NCI-H146 (cell line): ENCODE measurements at regions not wholly inside any gene's neighbourhood (a gene's known extent, or its start where the extent isn't known, plus 50 kb on each side); places are given as distances from the start of the nearest gene placed in this dataset.
"Not testable (repeated sequence)": the region's sequence is repeated elsewhere in the genome, so short reads cannot be mapped to it uniquely, and the experiment has no call there.

ENCODE experiments used
- DNase-seq: peaks from one replicate; lab custom pipeline; 2025; lab: John Stamatoyannopoulos, UW

DNA sequence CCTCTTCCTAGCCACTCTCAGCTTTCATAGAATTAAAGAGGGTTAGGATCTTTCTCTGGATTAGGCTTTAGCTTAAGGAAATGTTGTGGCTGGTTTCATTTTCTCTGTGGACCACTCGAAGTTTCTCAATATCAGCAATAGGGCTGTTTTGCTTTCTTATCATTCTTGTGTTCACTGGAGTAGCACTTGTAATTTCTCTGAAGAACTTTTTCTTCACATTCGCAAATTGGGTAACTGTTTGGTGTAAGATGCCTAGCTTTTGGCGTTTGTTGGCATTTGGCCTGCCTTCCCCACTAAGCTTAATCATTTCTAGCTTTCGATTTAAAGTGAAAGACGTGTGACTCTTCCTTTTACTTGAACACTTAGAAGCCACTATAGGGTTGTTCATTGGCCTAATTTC, 210.8 kb upstream of the PROX1 start:
- no peak for DNase-seq

- no peak for DNase-seq
These were observed 208.5 kb upstream of the PROX1 start for GRCh38 chr1:213779228-213779627.

DNA sequence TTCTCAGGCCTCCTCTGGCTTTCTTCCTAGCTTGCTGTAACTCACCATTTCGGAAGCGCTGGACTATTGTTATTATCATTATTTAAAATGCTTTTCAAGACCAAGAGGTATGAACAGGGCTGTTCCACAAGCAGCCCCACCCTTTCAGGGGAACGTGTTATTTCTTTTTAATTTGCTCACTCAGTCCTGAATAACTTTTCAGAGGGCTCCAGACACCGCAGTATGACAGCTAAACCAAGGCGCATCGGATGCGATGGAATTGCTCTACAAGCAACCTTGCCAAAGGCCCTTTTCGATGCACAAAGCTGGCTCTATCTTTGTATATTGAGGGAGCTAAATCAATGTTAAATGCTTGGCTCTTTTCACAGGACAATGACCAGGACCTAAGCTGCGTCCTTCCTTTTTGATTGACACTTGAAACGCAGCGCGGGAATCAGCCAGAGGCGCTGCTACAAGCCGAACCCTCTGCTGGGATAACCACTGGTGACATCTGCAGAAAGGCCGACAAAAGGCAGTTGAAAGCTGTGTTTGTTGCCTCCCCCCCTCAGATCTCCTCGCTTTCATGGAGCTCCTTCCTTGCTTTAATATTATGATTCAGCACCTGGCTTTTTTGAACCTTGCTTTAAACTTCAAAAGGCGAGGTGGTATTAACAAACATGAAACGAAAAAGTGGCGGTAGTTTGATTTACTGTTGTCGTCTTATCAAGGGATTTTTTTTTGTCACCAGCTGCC, 204.7 kb upstream of the PROX1 start:
- DNase-seq = no peak

- no peak for DNase-seq
These were observed 203.9 kb upstream of the PROX1 start for GRCh38 chr1:213783893-213784292.

DNA sequence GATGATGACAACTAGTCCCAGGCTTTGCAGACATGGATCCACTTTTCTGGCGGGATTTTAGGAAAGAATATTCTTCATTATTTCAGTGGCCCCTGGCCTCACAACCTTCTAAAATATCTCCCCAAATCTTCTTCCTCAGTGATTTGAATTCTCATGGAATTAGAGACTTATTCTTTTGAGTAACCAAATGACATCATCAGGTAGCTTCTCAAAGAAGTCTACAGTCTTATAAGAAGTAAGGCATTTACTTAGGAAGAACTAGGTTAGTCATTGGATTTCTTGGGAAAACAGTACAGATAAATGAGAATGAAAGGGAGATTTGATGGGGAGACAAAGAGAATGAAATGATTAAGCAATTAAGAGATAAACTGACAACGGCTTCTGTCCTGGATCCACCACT, 201.1 kb upstream of the PROX1 start:
- DNase-seq = no peak

- DNase-seq = no peak
These were observed 197.2 kb upstream of the PROX1 start for GRCh38 chr1:213790565-213790964.

DNA sequence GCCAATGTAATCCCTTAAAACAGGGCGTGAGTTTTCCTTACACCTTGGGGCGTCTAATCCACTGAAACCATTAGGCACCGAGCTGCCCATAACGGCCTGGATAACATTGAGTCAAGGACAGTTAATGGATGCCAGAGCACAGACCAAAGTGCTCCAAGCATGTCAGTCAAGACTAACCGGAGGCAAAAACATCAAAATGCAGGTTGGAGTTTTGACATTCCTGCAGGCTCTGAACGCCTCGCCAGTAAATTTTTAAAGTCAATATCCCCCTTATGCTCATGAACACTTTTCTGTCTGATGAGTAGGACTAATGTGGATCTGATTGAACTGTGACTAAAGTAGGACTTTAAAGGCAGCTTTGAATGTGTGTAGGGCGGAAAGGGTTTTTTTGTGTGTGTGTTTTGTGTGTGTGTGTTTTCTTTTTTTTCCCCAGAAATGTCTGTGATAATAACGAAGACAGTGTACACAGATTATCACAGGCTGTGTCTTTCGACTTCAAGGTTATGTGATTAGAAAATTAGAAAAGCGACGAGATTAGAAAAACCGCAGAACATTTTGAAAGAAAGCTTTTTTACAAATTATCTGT, 194.2 kb upstream of the PROX1 start:
- DNase-seq = no peak

GRCh38 chr1:213796525-213796924, 191.2 kb upstream of the PROX1 start:
- DNase-seq = no peak

DNA sequence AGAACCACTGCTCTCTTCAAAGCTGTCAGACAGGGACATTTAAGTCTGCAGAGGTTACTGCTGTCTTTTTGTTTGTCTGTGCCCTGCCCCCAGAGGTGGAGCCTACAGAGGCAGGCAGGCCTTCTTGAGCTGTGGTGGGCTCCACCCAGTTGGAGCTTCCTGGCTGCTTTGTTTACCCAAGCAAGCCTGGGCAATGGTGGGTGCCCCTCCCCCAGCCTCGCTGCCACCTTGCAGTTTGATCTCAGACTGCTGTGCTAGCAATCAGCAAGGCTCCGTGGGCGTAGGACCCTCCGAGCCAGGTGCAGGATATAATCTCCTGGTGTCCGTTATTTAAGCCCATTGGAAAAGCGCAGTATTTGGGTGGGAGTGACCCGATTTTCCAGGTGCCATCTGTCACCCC, 179.5 kb upstream of the PROX1 start:
- not testable (repeated sequence) for DNase-seq

GRCh38 chr1:213817156-213817555, 170.6 kb upstream of the PROX1 start:
- DNase-seq = no peak

GRCh38 chr1:213820362-213821149, 167.2 kb upstream of the PROX1 start:
- no peak for DNase-seq

GRCh38 chr1:213821175-213821942, 166.4 kb upstream of the PROX1 start:
- DNase-seq = no peak

- DNase-seq = no peak
These were observed 165.8 kb upstream of the PROX1 start for GRCh38 chr1:213821943-213822334.

GRCh38 chr1:213826891-213827290, 160.9 kb upstream of the PROX1 start:
- no peak for DNase-seq

DNA sequence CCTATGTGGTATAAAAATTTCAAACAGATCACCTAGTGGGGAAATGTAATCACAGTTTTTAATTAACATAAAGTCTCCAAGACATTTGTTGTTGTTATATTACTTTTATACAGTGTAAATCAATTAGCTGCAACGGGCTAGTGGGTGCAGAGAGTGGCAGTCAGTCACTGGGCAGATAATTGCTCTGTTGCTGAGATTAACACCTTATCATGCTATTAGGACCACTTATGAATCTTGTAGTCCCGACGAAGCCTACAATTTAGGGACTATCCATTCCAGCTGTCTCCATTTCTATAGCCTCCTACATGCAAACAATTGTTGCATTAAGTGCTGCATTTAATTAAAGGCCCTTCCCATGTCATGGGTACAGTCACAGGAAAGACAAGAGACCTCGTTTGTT, 158.9 kb upstream of the PROX1 start:
- peak; percentile 71 for DNase-seq

GRCh38 chr1:213829780-213830179, 158.0 kb upstream of the PROX1 start:
- DNase-seq = peak; percentile 1

- no peak for DNase-seq
These were observed 157.4 kb upstream of the PROX1 start for GRCh38 chr1:213830371-213830770.

DNA sequence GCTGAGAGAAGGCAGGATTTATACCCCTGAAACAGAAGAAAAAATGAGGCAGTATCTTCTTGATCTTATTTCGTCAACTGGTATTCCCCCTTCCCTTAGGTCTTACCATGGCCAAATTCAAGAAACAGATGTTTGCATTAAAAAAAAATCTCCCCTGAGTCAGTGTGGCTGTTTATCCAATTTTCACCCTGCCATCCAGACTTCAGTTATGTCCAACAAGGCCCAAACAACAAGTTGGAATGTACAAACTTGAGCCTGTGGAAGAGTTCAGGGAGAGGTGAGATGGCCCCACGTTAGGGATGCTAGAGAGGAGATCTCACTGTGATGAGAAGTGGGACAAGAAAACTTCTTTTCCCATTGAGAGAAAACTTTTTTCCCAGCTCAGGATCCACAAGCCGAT, 147.2 kb upstream of the PROX1 start:
- DNase-seq = no peak

GRCh38 chr1:213844632-213845031, 143.1 kb upstream of the PROX1 start:
- no peak for DNase-seq

DNA sequence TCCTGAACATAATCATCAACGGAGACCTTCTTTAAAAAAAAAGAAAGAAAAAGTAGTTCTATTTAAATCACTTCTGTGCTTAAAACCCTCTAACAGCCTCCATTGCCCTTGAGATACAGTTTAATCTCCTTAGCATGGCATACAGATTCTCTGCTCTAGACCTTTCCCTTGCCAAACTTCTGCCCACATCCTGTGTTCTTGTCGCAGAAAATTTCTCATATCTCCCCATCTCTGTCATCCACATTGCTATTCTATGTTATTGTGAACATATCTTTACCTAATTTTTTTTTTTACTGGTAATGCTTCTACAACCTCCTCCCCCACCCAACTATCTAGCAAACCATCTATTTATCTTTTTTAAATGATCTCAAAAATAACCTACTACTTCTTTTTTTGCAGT, 135.7 kb upstream of the PROX1 start:
- no peak for DNase-seq

DNA sequence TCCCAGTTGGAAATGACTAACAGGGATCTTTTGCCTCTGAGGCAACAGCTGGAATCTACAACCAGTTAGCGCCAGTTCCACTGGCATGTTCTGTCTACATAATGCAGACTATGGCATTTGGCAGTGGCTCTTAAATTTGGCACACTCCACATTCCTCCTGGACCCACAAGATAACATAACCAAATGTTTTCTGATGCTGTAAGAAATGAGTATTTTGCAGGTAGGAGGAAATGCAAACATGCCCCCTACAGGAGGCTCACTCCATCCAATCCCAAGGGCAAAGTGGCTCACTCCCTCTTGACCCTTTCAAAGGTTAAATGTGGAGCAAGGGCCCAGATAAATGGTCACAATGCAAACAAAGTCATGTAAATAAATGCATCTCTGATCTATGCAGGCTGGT, 129.2 kb upstream of the PROX1 start:
- DNase-seq = no peak

DNA sequence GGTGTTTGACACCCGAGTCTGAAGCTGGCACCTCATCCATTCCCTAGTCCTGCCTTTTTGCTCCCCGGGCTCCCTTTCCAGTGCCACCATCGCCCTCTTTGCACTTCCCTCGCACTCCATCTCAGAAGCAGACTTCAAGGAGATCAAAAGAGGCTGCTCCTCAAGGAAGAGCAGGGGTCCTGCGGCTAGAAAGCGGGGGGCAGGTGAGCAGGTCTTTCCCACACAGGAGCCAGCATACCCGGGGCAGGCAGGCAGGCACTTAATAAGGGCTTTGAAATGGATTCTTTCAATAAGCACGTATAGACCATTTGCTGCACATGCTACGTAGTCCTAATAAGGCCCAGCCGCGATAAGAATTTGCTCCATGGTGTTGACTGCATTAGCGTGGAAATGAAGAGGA, 125.9 kb upstream of the PROX1 start:
- no peak for DNase-seq

DNA sequence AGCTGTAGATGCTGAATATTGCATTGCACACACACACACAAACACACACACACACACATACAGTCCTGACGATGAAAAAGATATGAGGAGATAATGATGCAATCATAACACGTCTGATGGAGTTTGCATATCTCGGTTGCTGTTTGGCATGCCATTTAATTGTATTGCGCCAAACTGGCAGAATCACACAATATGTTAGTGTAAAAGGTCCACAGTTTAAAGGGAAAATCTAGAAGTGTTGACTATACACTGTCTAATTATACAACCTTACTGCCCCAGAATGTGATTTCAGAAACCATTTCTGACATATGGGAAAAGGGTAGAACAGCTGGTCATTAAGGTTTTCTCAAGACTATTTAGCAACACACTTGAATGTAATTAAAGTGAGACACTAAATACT, 123.7 kb upstream of the PROX1 start:
- no peak for DNase-seq
